Bronchial epithelial cell (primary cell): ENCODE measurements at regions not wholly inside any gene's neighbourhood (a gene's known extent, or its start where the extent isn't known, plus 50 kb on each side); places are given as distances from the start of the nearest gene placed in this dataset.

Experiments
- DNase-seq: peaks from one replicate; pipeline ENCODE4 v3.0.0-alpha.2; 2010; ENCODE audit warnings: low read depth
- FAIRE-seq: peaks from 2 replicates; lab custom pipeline; 2011; peaks lifted over from hg19 to GRCh38; lab: Jason Lieb, UNC
- H3K27me3 ChIP-seq: 2 replicates; pipeline ENCODE4 v1.5.1; 2011; ENCODE audit warnings: low read length; ENCODE audit not compliant: control insufficient read depth, insufficient read depth
- H3K36me3 ChIP-seq: 2 replicates; pipeline ENCODE4 v1.5.1; 2011; ENCODE audit warnings: low read length; ENCODE audit not compliant: control insufficient read depth, insufficient read depth
- H3K4me3 ChIP-seq: 2 replicates; pipeline ENCODE4 v1.5.1; 2011; ENCODE audit warnings: mild to moderate bottlenecking, low read depth, low read length, control low read depth
- CTCF ChIP-seq: IDR thresholded peaks from 2 replicates; pipeline ENCODE4 v1.5.1; 2011; ENCODE audit warnings: mild to moderate bottlenecking, moderate library complexity, low read length, control low read depth, inconsistent platforms; ENCODE audit not compliant: insufficient read depth, severe bottlenecking

- TF ChIP-seq CTCF, result no peak
- FAIRE-seq, result no peak
- Histone ChIP-seq H3K4me3 (no peak overlapping the region), H3K36me3 (no peaks in the 10 kb centered on the region), H3K27me3 (peaks cover 3% of the 10 kb centered on the region)
- no peak for DNase-seq
These were observed 232.2 kb downstream of the GPAT3 start for GRCh38 chr4:83768146-83768545.

GRCh38 chr4:83767067-83767466 is 231.2 kb downstream of the GPAT3 start:
- FAIRE-seq (no peak), DNase-seq (no peak)
- H3K36me3 ChIP-seq, result no peaks in the 10 kb centered on the region
- no peak overlapping the region for H3K4me3 ChIP-seq
- H3K27me3 ChIP-seq, result peaks cover 2% of the 10 kb centered on the region
- TF ChIP-seq CTCF, result no peak

- Histone ChIP-seq H3K4me3 (no peak overlapping the region), H3K27me3 (no peaks in the 10 kb centered on the region), H3K36me3 (no peaks in the 10 kb centered on the region)
- FAIRE-seq (no peak), DNase-seq (no peak)
- no peak for TF ChIP-seq CTCF
These were observed 223.7 kb downstream of the GPAT3 start for GRCh38 chr4:83759611-83760010.

- Histone ChIP-seq H3K27me3 (no peaks in the 10 kb centered on the region), H3K36me3 (no peaks in the 10 kb centered on the region), H3K4me3 (no peak overlapping the region)
- DNase-seq, result no peak
- no peak for TF ChIP-seq CTCF
- no peak for FAIRE-seq
These were observed 222.4 kb downstream of the GPAT3 start for GRCh38 chr4:83758285-83758684.

- TF ChIP-seq CTCF, result no peak
- Histone ChIP-seq H3K36me3 (no peaks in the 10 kb centered on the region), H3K27me3 (no peaks in the 10 kb centered on the region), H3K4me3 (no peak overlapping the region)
- peak; percentile 76 for FAIRE-seq
- DNase-seq, result peak; percentile 79
These were observed 221.3 kb downstream of the GPAT3 start for GRCh38 chr4:83757121-83757621.

GRCh38 chr4:83753260-83753659 is 217.4 kb downstream of the GPAT3 start:
- Histone ChIP-seq H3K4me3 (no peak overlapping the region), H3K36me3 (no peaks in the 10 kb centered on the region), H3K27me3 (no peaks in the 10 kb centered on the region)
- FAIRE-seq (no peak), DNase-seq (no peak)
- no peak for TF ChIP-seq CTCF
